Heart right ventricle (tissue), 16 donors: ENCODE measurements at regions not wholly inside any gene's neighbourhood (a gene's known extent, or its start where the extent isn't known, plus 50 kb on each side); places are given as distances from the start of the nearest gene placed in this dataset.

Experiments used
- ATAC-seq, 8 donors: fragments of 200-7000 bp; cut with Tn5 transposase; one replicate each; pipeline ENCODE4 v1.9.1; 2020; ENCODE audit warnings: mild to moderate bottlenecking in 8 of 8, moderate library complexity in 8 of 8, moderate number of reproducible peaks in 1 of 8
- DNase-seq, 2 donors: peaks; one replicate each; pipeline ENCODE4 v3.0.0-alpha.2; 2020
- H3K27ac ChIP-seq, 10 donors: fragments of 200-600 bp; sonication (generic) in 2 of 10; one replicate each; pipeline versions ENCODE4 v1.5.0 to v1.8.0; 2020 to 2022; ENCODE audit warnings: mild to moderate bottlenecking in 3 of 10
- H3K27me3 ChIP-seq, 7 donors: fragments of 200-600 bp; one replicate each; pipeline ENCODE4 v1.8.0; 2021 to 2022; ENCODE audit warnings: mild to moderate bottlenecking in 2 of 7
- H3K36me3 ChIP-seq, 9 donors: fragments of 200-600 bp; sonication (generic) in 1 of 9; one replicate each; pipeline versions ENCODE4 v1.5.0 to v1.8.0; 2020 to 2022; ENCODE audit warnings: mild to moderate bottlenecking in 2 of 9
- H3K4me1 ChIP-seq, 9 donors: fragments of 200-600 bp; sonication (generic) in 1 of 9; one replicate each; pipeline versions ENCODE4 v1.5.0 to v1.8.0; 2020 to 2022; ENCODE audit warnings: mild to moderate bottlenecking in 4 of 9
- H3K4me3 ChIP-seq, 10 donors: fragments of 200-600 bp; sonication (generic) in 2 of 10; one replicate each; pipeline versions ENCODE4 v1.5.0 to v1.8.0; 2020 to 2022; ENCODE audit warnings: mild to moderate bottlenecking in 7 of 10, moderate library complexity in 2 of 10
- H3K9me3 ChIP-seq, 11 donors: fragments of 200-600 bp in 10 of 11; sonication (generic) in 2 of 11; one replicate each; pipeline versions ENCODE4 v1.5.0 to v1.8.0; 2013 to 2022; ENCODE audit warnings: mild to moderate bottlenecking in 2 of 11, control low read depth in 1 of 11, moderate library complexity in 1 of 11
- WGBS, 2 donors: extraction: QIAGEN DNeasy Blood & Tissue Kit; methylation state at CpG; one replicate each; pipeline ENCODE4 v1.1.7; 2013; ENCODE audit warnings: inconsistent platforms in 1 of 2; 5-methylcytosine and 5-hydroxymethylcytosine counted together
- intact Hi-C, 10 donors: fragments of 100-400 bp; cut with DNase I; formaldehyde crosslinking; loops; one replicate each; pipeline versions ENCODE4 v1.11.1 to v1.14.2; 2022
- TF ChIP-seq, protein P1 (sequence below), 9 donors: fragments of 200-600 bp; sonication (generic) in 2 of 9; IDR thresholded peaks; one replicate each; pipeline versions ENCODE4 v1.5.0 to v1.8.0; 2021 to 2022; ENCODE audit warnings: antibody characterized with exemption in 9 of 9, mild to moderate bottlenecking in 5 of 9, moderate library complexity in 1 of 9
- donor health status: Arrhythmogenic right ventricular cardiomyopathy.
- donor health status: ischemic (EF 13 %, LVEDD 7.1; RV severe dilation, severe dysfunction).
- donor health status: healthy with polysubstance abuse.
- donor health status: DM: no; HTN: yes; CAD: no.
- donor health status: DM: no; HTN: no; CAD: no.
- donor health status: ischemic (EF 25% LVEDD 6.9; RV normal size, moderate dysfunction).
- donor health status: ischemic (EF 25% LVEDD 5.7; RV mildly dilated, moderate dysfunction).
- donor health status: healthy.
- donor health status: DM: yes; HTN: yes; CAD: no.
- donor health status: Ischemic cardiomyopathy.
- donor health status: ischemic (EF 35%, LVEDD 5.7; RV mildly dilated, moderate dysfunction).
- donor health status: nonischemic (EF 11% LVEDD 7.7; RV severe dilation, severe dysfunction).
- donor health status: DM: yes; HTN: yes; CAD: no.
- donor health status: PGD.
- donor health status: ischemic (EF 29% LVEDD 5.4; RV normal size, mild dysfunction).
- donor health status: nonischemic (EF 23%, LVEDD 6.1; RV moderate dilation, normal function).

DNA sequence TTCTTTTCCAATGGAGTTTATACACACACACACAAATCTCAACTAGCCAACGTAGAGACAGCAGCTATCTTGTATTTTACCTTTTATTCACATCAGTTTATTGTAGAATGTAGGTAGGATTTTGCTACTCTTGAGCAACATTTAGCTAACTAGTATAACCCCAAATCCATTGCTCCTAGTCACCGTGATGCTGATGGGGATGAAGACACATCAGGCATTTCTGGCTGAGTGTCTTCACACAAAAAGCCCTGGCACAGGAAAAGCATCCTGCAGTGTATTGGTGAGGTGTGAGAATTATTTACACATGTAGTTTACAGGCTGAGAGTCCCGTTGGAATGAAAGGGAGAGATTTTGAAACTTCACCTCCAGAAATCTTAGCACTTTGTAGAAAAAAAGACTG lies 65.9 kb upstream of the FBXL4 start:
- no peak overlapping the region for H3K4me3 ChIP-seq
- TF ChIP-seq, protein P1, sequence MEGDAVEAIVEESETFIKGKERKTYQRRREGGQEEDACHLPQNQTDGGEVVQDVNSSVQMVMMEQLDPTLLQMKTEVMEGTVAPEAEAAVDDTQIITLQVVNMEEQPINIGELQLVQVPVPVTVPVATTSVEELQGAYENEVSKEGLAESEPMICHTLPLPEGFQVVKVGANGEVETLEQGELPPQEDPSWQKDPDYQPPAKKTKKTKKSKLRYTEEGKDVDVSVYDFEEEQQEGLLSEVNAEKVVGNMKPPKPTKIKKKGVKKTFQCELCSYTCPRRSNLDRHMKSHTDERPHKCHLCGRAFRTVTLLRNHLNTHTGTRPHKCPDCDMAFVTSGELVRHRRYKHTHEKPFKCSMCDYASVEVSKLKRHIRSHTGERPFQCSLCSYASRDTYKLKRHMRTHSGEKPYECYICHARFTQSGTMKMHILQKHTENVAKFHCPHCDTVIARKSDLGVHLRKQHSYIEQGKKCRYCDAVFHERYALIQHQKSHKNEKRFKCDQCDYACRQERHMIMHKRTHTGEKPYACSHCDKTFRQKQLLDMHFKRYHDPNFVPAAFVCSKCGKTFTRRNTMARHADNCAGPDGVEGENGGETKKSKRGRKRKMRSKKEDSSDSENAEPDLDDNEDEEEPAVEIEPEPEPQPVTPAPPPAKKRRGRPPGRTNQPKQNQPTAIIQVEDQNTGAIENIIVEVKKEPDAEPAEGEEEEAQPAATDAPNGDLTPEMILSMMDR (IDR thresholded peaks at IDR 0.05), result no peak
- ATAC-seq, result no peak
- WGBS, 2 donors, result 68 to 77% methylated on average over 3 of the region's 3 CpGs
- H3K36me3 ChIP-seq, result no peaks in the 10 kb centered on the region
- intact Hi-C loops, result no loop called here
- H3K27ac ChIP-seq, result no peak overlapping the region
- H3K27me3 ChIP-seq, result no peaks in the 10 kb centered on the region
- peaks cover 0 to 31% (median 0%) of the 10 kb centered on the region in 9 donors for H3K4me1 ChIP-seq
- H3K9me3 ChIP-seq, result no peaks in the 10 kb centered on the region
- DNase-seq, result no peak

DNA sequence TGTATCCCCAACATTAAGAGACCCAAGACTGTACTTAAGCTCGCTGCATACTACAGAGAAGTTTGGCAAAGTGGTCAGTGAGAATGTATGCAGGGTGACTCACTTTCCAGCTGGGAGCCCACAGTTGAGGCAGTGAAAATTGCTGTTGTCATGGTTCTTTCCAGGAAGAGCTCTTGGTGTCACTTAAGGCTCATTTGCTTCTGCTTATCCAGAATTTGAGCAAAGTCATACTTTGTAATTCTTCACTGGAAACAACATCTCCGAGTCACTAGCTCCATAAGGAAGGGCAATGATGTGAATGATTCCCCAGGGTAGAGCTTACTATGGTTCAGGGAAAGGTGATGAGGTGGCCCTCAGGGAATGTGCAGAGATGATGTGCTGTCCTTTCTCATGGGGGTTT lies 65.4 kb upstream of the FBXL4 start:
- TF ChIP-seq, protein P1 (IDR thresholded peaks at IDR 0.05), result no peak
- ATAC-seq (no peak), DNase-seq (no peak)
- WGBS, 2 donors, result 69 to 76% methylated on average over 2 of the region's 2 CpGs
- Histone ChIP-seq H3K27ac (no peak overlapping the region), H3K4me3 (no peak overlapping the region), H3K36me3 (no peaks in the 10 kb centered on the region), H3K4me1 (peaks cover 0 to 31% (median 0%) of the 10 kb centered on the region in 9 donors), H3K9me3 (no peaks in the 10 kb centered on the region), H3K27me3 (no peaks in the 10 kb centered on the region)
- intact Hi-C loops, result no loop called here

DNA sequence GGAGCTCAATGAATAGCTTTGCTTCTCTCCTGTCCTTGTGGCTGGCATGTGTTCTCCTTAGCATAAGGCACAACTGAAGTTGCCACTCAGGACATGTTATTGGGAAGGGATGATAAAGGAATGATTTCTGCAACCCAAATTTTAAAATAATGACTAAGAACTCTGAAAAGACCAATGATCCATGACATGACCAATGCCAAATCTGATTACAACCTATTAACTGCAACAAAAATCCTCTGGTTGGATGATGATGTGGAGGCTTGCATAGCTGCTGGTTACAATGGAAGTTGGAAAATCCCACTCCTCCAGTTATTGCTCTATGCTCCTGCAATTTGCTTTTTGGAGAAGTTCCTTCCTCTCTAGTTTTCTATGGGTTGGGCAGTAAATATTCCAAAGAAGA lies 63.4 kb upstream of the FBXL4 start:
- H3K27ac ChIP-seq, result no peak overlapping the region
- no peaks in the 10 kb centered on the region for H3K9me3 ChIP-seq
- H3K4me1 ChIP-seq, result peaks cover 0 to 16% (median 0%) of the 10 kb centered on the region in 9 donors
- TF ChIP-seq, protein P1 (IDR thresholded peaks at IDR 0.05), result no peak
- no peaks in the 10 kb centered on the region for H3K36me3 ChIP-seq
- DNase-seq (no peak), ATAC-seq (no peak)
- H3K27me3 ChIP-seq, result no peaks in the 10 kb centered on the region
- no peak overlapping the region for H3K4me3 ChIP-seq
- intact Hi-C loops, result no loop called here

DNA sequence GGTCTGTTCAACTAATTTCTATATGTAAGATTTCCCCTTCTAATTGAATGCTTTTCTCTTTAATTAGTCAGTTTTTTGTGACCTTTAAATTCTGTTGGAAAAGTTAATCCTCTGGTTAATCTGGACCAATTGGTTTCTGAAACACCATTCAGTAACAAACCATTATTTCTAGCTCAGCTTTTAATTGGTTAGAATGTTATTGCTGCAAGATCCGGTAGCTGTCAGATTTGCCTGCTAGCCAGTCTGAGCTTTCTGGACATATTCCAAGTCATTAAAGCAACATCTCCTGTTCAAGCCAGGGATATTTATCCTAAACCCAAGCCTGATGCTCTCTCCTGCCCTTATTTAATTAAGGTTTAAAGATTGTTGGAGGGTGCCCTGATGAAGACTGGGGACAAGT lies 55.1 kb upstream of the FBXL4 start:
- H3K4me3 ChIP-seq, result no peak overlapping the region
- intact Hi-C loops, result no loop called here

More for the DNA sequence above, 55.1 kb upstream of the FBXL4 start:
- Histone ChIP-seq H3K4me1 (no peaks in the 10 kb centered on the region), H3K27ac (no peak overlapping the region), H3K9me3 (no peaks in the 10 kb centered on the region), H3K36me3 (no peaks in the 10 kb centered on the region), H3K27me3 (peaks cover 0 to 3% (median 0%) of the 10 kb centered on the region in 7 donors)
- ATAC-seq (no peak), DNase-seq (no peak)
- TF ChIP-seq, protein P1 (IDR thresholded peaks at IDR 0.05), result no peak
- WGBS, 2 donors, result 8 to 9% methylated on average over 1 of the region's 1 CpG
